ENCODE measurements at regions not wholly inside any gene's neighbourhood (a gene's known extent, or its start where the extent isn't known, plus 50 kb on each side); places are given as distances from the start of the nearest gene placed in this dataset.

DNA sequence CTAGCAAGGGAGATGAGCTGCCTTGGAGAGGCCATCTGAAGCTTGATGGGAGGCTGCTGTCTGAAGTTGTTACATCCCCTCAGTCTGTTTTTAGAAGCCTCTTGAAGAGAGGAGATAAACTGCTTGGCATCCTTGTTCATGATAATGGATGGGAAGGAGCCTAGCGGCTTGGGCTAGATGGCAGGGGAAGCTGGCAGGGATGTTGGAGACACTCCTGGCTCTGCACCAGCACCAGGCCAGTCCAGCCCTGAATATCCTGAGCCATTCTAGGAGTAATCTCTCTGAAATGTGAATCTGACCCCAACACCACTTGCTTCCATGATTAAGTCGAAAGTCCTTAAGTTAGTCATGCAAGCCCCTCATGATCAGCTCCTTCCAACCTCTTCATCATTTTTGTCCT lies 310.5 kb downstream of the NSG2 start:
- Histone ChIP-seq H3K9ac (ENCODE audit: low read depth in 1 of 2, low read length in 2 of 2) (no peak overlapping the region), H3K27ac (ENCODE audit: low read depth in 1 of 2, low read length in 2 of 2) (no peak overlapping the region), H3K36me3 (ENCODE audit: control insufficient read depth in 4 of 4, insufficient read depth in 3 of 4, low read depth in 1 of 4, low read length in 3 of 4) (no peaks in the 10 kb centered on the region), H3K4me1 (ENCODE audit: control insufficient read depth in 4 of 4, insufficient read depth in 4 of 4, low read length in 3 of 4) (no peaks in the 10 kb centered on the region), H3K4me3 (ENCODE audit: low read depth in 1 of 3, low read length in 3 of 3) (no peak overlapping the region), H3K9me3 (ENCODE audit: control insufficient read depth in 4 of 4, low read length in 3 of 4) (no peaks in the 10 kb centered on the region), H3K27me3 (ENCODE audit: control insufficient read depth in 4 of 4, insufficient read depth in 4 of 4, low read length in 3 of 4) (peaks cover 0 to 3% (median 0%) of the 10 kb centered on the region in 4 donors)
- no peak for DNase-seq (ENCODE audit: low spot score)
- whole genome bisulfite sequencing = 94% methylated on average over 2 of the region's 2 CpGs
- TF ChIP-seq HNF4A (conservative IDR thresholded peaks at IDR 0.05) (no peak), SP1 (IDR thresholded peaks at IDR 0.05) (no peak), JUND (IDR thresholded peaks at IDR 0.05) (no peak), RAD21 (IDR thresholded peaks at IDR 0.05) (no peak), RXRA (IDR thresholded peaks at IDR 0.05) (no peak), HNF4G (IDR thresholded peaks at IDR 0.05) (no peak), FOXA1 (IDR thresholded peaks at IDR 0.05) (no peak)
- TF ChIP-seq, protein P1, sequence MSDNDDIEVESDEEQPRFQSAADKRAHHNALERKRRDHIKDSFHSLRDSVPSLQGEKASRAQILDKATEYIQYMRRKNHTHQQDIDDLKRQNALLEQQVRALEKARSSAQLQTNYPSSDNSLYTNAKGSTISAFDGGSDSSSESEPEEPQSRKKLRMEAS (IDR thresholded peaks at IDR 0.05) = no peak
- TF ChIP-seq, protein P2, sequence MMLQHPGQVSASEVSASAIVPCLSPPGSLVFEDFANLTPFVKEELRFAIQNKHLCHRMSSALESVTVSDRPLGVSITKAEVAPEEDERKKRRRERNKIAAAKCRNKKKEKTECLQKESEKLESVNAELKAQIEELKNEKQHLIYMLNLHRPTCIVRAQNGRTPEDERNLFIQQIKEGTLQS (IDR thresholded peaks at IDR 0.05) = no peak

DNA sequence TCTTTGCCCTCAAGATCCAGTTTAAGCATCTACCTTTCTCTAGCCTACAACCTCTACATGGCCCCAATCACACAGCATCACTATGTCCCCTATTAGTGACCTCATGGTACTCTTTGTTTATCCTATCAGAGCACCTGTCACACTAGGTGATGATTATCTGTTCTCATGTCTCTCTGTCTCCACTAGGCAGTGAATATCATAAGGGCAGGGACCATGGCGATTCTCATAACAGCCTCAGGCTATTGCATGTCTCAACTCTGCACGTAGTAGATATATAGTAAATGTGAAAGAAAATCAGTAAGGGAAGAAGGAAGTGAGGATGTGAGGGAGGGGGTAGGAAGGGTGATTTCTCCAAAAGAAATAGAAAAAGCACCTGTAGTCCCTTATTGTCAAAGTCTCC lies 311.0 kb downstream of the NSG2 start:
- H3K4me3 ChIP-seq (ENCODE audit: low read depth in 1 of 3, low read length in 3 of 3) = no peak overlapping the region
- no peak overlapping the region for H3K27ac ChIP-seq (ENCODE audit: low read depth in 1 of 2, low read length in 2 of 2)
- no peak overlapping the region for H3K9ac ChIP-seq (ENCODE audit: low read depth in 1 of 2, low read length in 2 of 2)
- H3K27me3 ChIP-seq (ENCODE audit: control insufficient read depth in 4 of 4, insufficient read depth in 4 of 4, low read length in 3 of 4) = peaks cover 0 to 3% (median 0%) of the 10 kb centered on the region in 4 donors
- no peak for DNase-seq (ENCODE audit: low spot score)
- H3K36me3 ChIP-seq (ENCODE audit: control insufficient read depth in 4 of 4, insufficient read depth in 3 of 4, low read depth in 1 of 4, low read length in 3 of 4) = no peaks in the 10 kb centered on the region
- WGBS = 71% methylated on average over 2 of the region's 2 CpGs
- no peaks in the 10 kb centered on the region for H3K9me3 ChIP-seq (ENCODE audit: control insufficient read depth in 4 of 4, low read length in 3 of 4)
- H3K4me1 ChIP-seq (ENCODE audit: control insufficient read depth in 4 of 4, insufficient read depth in 4 of 4, low read length in 3 of 4) = no peaks in the 10 kb centered on the region
- no peak for TF ChIP-seq SP1 (IDR thresholded peaks at IDR 0.05)
- no peak for TF ChIP-seq HNF4A (conservative IDR thresholded peaks at IDR 0.05)
- no peak for TF ChIP-seq FOXA1 (IDR thresholded peaks at IDR 0.05)
- no peak for TF ChIP-seq YY1 (IDR thresholded peaks at IDR 0.05)
- TF ChIP-seq RAD21 (IDR thresholded peaks at IDR 0.05) = no peak
- no peak for TF ChIP-seq FOXA2 (IDR thresholded peaks at IDR 0.05)
- no peak for TF ChIP-seq JUND (IDR thresholded peaks at IDR 0.05)
- TF ChIP-seq, protein P3, sequence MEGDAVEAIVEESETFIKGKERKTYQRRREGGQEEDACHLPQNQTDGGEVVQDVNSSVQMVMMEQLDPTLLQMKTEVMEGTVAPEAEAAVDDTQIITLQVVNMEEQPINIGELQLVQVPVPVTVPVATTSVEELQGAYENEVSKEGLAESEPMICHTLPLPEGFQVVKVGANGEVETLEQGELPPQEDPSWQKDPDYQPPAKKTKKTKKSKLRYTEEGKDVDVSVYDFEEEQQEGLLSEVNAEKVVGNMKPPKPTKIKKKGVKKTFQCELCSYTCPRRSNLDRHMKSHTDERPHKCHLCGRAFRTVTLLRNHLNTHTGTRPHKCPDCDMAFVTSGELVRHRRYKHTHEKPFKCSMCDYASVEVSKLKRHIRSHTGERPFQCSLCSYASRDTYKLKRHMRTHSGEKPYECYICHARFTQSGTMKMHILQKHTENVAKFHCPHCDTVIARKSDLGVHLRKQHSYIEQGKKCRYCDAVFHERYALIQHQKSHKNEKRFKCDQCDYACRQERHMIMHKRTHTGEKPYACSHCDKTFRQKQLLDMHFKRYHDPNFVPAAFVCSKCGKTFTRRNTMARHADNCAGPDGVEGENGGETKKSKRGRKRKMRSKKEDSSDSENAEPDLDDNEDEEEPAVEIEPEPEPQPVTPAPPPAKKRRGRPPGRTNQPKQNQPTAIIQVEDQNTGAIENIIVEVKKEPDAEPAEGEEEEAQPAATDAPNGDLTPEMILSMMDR (IDR thresholded peaks at IDR 0.05; ENCODE audit: low read depth, low read length, missing input control) = no peak
- TF ChIP-seq, protein P1 (IDR thresholded peaks at IDR 0.05) = no peak
- no peak for TF ChIP-seq RXRA (IDR thresholded peaks at IDR 0.05)
- TF ChIP-seq, protein P4, sequence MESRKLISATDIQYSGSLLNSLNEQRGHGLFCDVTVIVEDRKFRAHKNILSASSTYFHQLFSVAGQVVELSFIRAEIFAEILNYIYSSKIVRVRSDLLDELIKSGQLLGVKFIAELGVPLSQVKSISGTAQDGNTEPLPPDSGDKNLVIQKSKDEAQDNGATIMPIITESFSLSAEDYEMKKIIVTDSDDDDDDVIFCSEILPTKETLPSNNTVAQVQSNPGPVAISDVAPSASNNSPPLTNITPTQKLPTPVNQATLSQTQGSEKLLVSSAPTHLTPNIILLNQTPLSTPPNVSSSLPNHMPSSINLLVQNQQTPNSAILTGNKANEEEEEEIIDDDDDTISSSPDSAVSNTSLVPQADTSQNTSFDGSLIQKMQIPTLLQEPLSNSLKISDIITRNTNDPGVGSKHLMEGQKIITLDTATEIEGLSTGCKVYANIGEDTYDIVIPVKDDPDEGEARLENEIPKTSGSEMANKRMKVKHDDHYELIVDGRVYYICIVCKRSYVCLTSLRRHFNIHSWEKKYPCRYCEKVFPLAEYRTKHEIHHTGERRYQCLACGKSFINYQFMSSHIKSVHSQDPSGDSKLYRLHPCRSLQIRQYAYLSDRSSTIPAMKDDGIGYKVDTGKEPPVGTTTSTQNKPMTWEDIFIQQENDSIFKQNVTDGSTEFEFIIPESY (IDR thresholded peaks at IDR 0.05) = no peak
- TF ChIP-seq NR2F2 (IDR thresholded peaks at IDR 0.05) = no peak
- TF ChIP-seq EGR1 (IDR thresholded peaks at IDR 0.05; ENCODE audit: low read depth in 2 of 2) = no peak
- no peak for TF ChIP-seq TAF1 (conservative IDR thresholded peaks at IDR 0.05)
